GM19023 (cell line): ENCODE measurements at regions not wholly inside any gene's neighbourhood (a gene's known extent, or its start where the extent isn't known, plus 50 kb on each side); places are given as distances from the start of the nearest gene placed in this dataset.

Experiments used
- ATAC-seq: cut with Tn5 transposase; IDR thresholded peaks from one replicate; pipeline ENCODE4 v1.9.1; 2021; ENCODE audit warnings: mild to moderate bottlenecking, moderate library complexity; ENCODE audit not compliant: unreplicated experiment

GRCh38 chr12:126706300-126706699 lies 1560.7 kb upstream of the TMEM132C start:
- ATAC-seq: no peak

- ATAC-seq: no peak
Observed at GRCh38 chr12:126708492-126708896, 1558.5 kb upstream of the TMEM132C start.

- no peak for ATAC-seq
Observed at GRCh38 chr12:126718365-126718764, 1548.6 kb upstream of the TMEM132C start.

- ATAC-seq: no peak
Observed at GRCh38 chr12:126719912-126720705, 1546.9 kb upstream of the TMEM132C start.

GRCh38 chr12:126726481-126727217 lies 1540.3 kb upstream of the TMEM132C start:
- ATAC-seq: no peak

GRCh38 chr12:126727218-126728075 lies 1539.5 kb upstream of the TMEM132C start:
- ATAC-seq: no peak

GRCh38 chr12:126734296-126734695 lies 1532.7 kb upstream of the TMEM132C start:
- no peak for ATAC-seq

- ATAC-seq: no peak
Observed at GRCh38 chr12:126734710-126735109, 1532.3 kb upstream of the TMEM132C start.

- ATAC-seq: no peak
Observed at GRCh38 chr12:126741536-126742240, 1525.3 kb upstream of the TMEM132C start.

GRCh38 chr12:126742241-126742641 lies 1524.7 kb upstream of the TMEM132C start:
- no peak for ATAC-seq

- no peak for ATAC-seq
Observed at GRCh38 chr12:126747530-126748149, 1519.3 kb upstream of the TMEM132C start.

- no peak for ATAC-seq
Observed at GRCh38 chr12:126752021-126752420, 1514.9 kb upstream of the TMEM132C start.

- ATAC-seq: no peak
Observed at GRCh38 chr12:126757326-126757725, 1509.6 kb upstream of the TMEM132C start.

- ATAC-seq: no peak
Observed at GRCh38 chr12:126760092-126760491, 1506.9 kb upstream of the TMEM132C start.

- ATAC-seq: no peak
Observed at GRCh38 chr12:126761420-126761819, 1505.5 kb upstream of the TMEM132C start.

GRCh38 chr12:126762150-126762549 lies 1504.8 kb upstream of the TMEM132C start:
- ATAC-seq: no peak

GRCh38 chr12:126763359-126763758 lies 1503.6 kb upstream of the TMEM132C start:
- ATAC-seq: no peak

- ATAC-seq: no peak
Observed at GRCh38 chr12:126767334-126767733, 1499.6 kb upstream of the TMEM132C start.

GRCh38 chr12:126768517-126768916 lies 1498.5 kb upstream of the TMEM132C start:
- ATAC-seq: no peak

- ATAC-seq: no peak
Observed at GRCh38 chr12:126770188-126770587, 1496.8 kb upstream of the TMEM132C start.
